ENCODE measurements at regions not wholly inside any gene's neighbourhood (a gene's known extent, or its start where the extent isn't known, plus 50 kb on each side); places are given as distances from the start of the nearest gene placed in this dataset.

GRCh38 chr18:61157451-61157850 lies 175.8 kb upstream of the CDH20 start:
- Histone ChIP-seq H4K8ac (ENCODE audit: extremely low read depth, insufficient read depth, low read length) (no peak overlapping the region), H2AK5ac (ENCODE audit: low read depth, low read length) (no peak overlapping the region), H3K4me2 (ENCODE audit: insufficient read depth in 1 of 2, low read depth in 2 of 2, low read length in 2 of 2) (no peak overlapping the region), H2BK15ac (ENCODE audit: low read length) (no peak overlapping the region), H3K36me3 (ENCODE audit: control insufficient read depth in 2 of 4, insufficient read depth in 4 of 4, low read length in 3 of 4) (no peaks in the 10 kb centered on the region), H4K5ac (ENCODE audit: insufficient read length, low read depth, low read length) (no peak overlapping the region), H3K4ac (replicated peaks; ENCODE audit: insufficient read length, low read depth, low read length) (no peak overlapping the region), H3K18ac (ENCODE audit: extremely low read depth, low read length) (no peak overlapping the region), H3K56ac (replicated peaks; ENCODE audit: insufficient read length, low read depth, low read length) (no peak overlapping the region), H3K14ac (ENCODE audit: insufficient read length) (no peak overlapping the region), H3K79me2 (ENCODE audit: control insufficient read depth in 1 of 2, insufficient read depth in 2 of 2, low read length in 2 of 2) (no peaks in the 10 kb centered on the region), H2BK20ac (ENCODE audit: low read length) (no peak overlapping the region), H3K23me2 (ENCODE audit: low read depth, low read length) (no peaks in the 10 kb centered on the region), H3K27me3 (replicated peaks in 1 of 4; ENCODE audit: control insufficient read depth in 3 of 4, extremely low read depth in 1 of 4, insufficient read depth in 3 of 4, low read length in 3 of 4) (no peaks in the 10 kb centered on the region), H2BK12ac (ENCODE audit: low read depth, low read length) (no peak overlapping the region), H4K91ac (replicated peaks; ENCODE audit: insufficient read length, low read length) (no peak overlapping the region), H3K9me3 (ENCODE audit: insufficient read depth in 2 of 2, low read depth in 1 of 2, low read length in 1 of 2) (no peaks in the 10 kb centered on the region), H3K9ac (replicated peaks in 1 of 4; ENCODE audit: extremely low read depth in 1 of 4, low read depth in 3 of 4, low read length in 3 of 4) (no peak overlapping the region), H3K4me1 (replicated peaks in 1 of 4; ENCODE audit: control insufficient read depth in 3 of 4, insufficient read depth in 4 of 4, low read length in 3 of 4) (no peaks in the 10 kb centered on the region), H3K4me3 (ENCODE audit: extremely low read depth in 1 of 4, insufficient read depth in 2 of 4, low read depth in 3 of 4, low read length in 4 of 4) (no peak overlapping the region), H4K20me1 (replicated peaks in 1 of 2; ENCODE audit: control insufficient read depth in 1 of 2, insufficient read depth in 2 of 2, low read length in 2 of 2) (no peaks in the 10 kb centered on the region), H3K79me1 (ENCODE audit: low read depth, low read length) (no peaks in the 10 kb centered on the region), H3K23ac (ENCODE audit: insufficient read length) (no peak overlapping the region), H2BK5ac (ENCODE audit: low read depth, low read length) (no peak overlapping the region), H2BK120ac (replicated peaks; ENCODE audit: low read depth, low read length) (no peak overlapping the region), H2AFZ (ENCODE audit: low read length) (no peak overlapping the region), H3K27ac (ENCODE audit: low read depth, low read length) (no peak overlapping the region)
- ChIA-PET CTCF (ENCODE audit: partially characterized antibody) (interaction anchor here (1.0 kb wide), 1 partner anchor 68 kb away, joined by 3 read pairs; no protein-coding TSS in a partner anchor), POLR2A (ENCODE audit: partially characterized antibody) (no interaction called here)
- FAIRE-seq (no peak), DNase-seq (ENCODE audit: low read depth in 1 of 2, low spot score in 2 of 2) (no peak)
- TF ChIP-seq CBX8 (IDR thresholded peaks at IDR 0.05; ENCODE audit: borderline replicate concordance, low read depth, low read length) = no peak
- no peak for TF ChIP-seq HDAC2 (IDR thresholded peaks at IDR 0.05; ENCODE audit: borderline replicate concordance in 1 of 2, low read depth in 2 of 2, low read length in 2 of 2)
- 89% methylated on average over 6 of the region's 6 CpGs; no CpG with 5 or more reads in 1 of the 2 experiments for WGBS, 2 experiments (ENCODE audit: extremely low coverage in 1 of 2, insufficient coverage in 1 of 2, insufficient read length in 1 of 2, insufficient replicate concordance in 2 of 2, low coverage in 1 of 2, low lambda C conversion rate in 2 of 2, missing lambda C conversion rate in 1 of 2)

Data from H1 (cell line).